ENCODE measurements at regions not wholly inside any gene's neighbourhood (a gene's known extent, or its start where the extent isn't known, plus 50 kb on each side); places are given as distances from the start of the nearest gene placed in this dataset.

DNA sequence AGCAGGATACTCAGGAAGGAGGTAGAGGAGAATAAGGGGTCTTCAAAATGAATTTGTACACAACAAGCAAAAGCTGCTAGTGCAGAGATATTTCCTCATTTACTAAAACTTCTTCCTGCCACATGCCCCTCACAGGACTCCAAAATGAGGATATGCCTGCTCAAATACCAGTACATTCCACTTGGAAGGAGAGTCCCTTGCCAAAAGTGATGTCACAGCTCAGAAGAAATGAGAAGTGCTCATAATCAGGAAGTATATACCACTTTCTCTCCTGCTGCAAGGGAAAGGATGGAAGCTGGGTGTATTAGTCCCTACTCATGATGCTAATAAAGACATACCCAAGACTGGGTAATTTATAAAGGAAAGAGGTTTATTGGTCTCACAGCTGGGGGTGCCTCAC is 87.7 kb upstream of the FSHR start:
- DNase-seq: no peak

DNA sequence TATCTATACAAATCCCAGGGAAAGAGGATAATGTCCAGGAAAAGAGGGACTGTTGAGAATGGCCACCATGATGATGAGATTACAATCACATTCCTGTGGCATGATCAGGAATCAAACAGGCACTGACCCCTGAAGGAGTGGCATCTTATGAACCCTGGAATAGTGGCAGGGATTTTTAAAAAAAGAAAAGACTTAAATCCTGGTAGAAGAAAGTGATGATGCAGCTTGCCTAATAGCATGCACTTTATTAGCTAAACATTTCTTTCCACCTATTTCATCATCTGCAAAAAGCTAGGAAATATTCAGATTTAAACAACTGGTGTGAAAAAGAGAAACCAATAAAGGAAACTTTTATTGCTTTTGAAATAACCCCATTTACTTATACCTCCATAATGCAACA is 87.2 kb upstream of the FSHR start:
- DNase-seq: no peak

DNA sequence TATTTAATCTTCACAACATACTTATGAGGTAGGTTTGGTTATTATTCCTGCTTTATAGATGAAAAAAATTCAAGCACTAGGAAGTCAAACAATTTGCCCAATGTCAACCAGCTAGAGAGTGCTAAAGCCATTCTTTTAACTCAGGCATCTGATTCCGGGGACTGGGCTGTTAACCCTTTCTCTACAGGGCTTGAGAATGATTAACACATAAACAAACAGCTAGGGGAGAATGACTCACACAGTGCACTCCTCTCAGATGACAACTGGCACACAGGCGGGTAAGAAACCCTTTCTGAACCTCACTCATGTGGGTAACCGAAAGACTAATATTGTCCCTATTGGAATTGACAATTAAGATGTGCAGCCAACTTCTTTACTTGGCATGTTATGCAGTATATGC is 86.3 kb upstream of the FSHR start:
- DNase-seq: no peak

DNA sequence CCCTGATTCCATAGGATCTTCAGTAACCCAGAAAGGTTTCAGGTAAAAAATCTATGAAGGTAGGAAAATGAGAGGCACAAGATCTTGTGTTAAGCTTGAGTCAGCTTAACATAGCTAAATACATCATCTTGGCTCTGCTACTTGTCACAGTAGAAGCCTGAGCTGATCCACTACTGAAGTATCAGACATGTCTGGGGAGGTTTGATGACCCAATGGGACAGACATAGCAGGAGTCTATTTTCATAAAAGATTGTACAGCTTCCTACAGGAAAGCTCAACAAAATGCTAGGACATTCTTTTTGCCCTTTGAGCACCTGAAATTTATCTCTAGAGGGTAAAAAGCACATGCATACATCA is 84.3 kb upstream of the FSHR start:
- DNase-seq: no peak

DNA sequence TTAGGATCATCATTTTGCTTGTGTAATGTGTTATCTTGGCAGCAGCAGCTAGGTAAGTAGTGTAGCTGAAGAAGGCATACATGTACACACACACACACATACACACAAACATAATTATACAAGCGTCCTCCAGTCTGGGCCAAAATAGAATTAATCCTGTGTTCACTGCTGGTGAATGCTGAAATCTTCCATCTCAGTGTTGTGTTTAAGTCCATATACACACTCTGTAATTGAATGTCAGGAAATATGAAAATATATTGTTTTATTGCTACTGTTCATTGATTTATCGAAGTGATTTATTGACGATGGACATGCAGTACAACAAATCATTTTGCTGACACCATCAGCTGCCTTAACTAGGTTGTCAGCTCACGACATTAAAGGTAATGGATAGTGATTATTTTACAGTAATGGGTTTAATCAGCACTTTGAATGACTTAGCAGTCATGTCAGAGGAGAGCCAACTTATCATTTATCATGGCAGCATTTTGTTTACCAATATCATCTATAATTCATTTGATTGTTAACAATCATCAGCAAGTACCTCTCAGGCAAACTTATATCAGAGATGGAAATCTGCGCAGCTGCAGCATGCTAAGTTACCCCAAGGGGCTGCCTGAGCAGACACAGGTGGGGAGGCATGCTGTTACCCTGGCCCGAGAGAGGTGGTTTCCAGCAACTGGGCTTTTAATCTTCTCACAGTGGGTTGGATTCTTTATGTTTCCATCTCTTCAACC is 83.7 kb upstream of the FSHR start:
- no peak for DNase-seq

DNA sequence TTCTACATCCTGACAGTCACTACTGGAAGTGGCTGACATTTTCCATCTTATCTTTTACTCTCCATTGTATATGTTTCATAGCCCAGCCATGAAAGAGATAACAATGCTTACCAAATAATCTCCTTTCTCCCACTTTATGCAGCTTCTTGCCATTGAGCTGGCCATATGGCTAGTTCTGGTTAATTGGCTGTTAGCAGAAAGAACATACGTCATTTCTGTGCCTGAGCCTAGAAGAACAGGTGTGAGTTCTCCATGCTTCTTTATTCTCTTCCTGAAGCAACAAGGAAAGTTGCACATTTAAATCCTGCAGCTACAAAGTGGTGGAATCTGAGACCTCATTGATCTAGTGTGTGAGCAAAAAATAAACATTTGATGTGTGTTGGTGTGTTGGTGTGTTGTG is 82.0 kb upstream of the FSHR start:
- DNase-seq: no peak

DNA sequence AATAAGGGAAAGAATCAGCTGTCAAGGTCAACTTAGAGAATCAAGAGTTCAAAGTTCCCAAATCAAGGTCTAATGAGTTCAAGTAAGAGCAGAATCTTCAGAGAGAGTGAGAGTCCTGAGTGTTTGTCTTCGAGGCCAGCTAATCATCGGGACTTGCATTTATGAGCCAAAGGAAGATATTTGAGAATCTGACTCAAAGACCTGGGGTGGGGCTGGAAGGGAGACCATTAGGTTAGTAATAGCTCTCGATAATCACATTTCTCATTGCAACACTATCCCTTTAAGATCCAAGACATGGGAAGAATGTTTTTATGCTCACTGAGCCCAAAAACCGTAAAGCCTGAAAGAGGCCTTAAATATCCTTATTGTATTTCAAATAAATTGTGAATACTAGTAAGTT is 72.0 kb upstream of the FSHR start:
- no peak for DNase-seq

DNA sequence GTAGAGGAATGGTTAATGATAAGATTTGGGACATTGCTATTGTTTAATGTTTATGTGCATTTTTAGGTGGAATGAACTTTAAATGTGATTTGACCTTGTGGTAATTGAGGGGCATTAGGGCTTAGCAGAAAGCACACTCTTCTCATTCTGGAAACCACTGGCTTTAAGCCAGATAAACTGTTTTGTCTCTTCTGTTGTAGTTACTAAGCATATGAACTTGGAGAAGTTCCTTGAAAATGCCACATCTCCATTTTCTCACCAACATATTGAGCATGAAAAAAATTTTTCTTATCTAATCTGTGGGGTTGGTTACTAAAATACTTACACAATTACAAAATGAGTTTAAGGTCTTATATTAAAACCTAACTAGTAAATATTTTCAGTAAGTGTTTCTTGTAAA is 70.8 kb upstream of the FSHR start:
- DNase-seq: no peak

DNA sequence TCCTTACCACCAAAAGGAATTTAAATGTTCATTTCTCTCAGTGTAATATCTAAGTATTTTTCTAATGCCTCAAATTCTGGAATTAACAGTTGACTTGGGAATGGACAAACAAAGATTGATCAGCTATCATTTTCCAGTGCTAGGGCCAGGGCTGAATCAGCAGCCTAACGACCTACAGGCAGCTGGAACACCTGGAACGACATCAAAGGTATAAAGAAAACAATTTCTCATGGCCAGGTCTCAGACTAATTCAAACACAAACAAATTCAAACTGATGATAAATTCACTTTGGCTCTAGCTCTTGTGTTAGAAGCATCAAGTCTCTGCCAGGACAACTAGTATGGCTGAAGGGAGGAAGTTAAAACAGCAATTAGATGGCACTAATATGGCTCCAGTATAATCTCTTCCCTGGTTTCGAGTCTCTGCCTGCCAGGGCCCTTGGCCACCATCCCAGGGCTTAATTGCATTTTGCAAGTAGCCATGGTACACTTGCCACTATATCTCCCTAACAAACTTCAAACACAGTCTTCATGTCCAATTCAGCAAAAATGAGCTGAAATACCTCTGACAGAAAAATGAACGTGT is 70.2 kb upstream of the FSHR start:
- DNase-seq: no peak

DNA sequence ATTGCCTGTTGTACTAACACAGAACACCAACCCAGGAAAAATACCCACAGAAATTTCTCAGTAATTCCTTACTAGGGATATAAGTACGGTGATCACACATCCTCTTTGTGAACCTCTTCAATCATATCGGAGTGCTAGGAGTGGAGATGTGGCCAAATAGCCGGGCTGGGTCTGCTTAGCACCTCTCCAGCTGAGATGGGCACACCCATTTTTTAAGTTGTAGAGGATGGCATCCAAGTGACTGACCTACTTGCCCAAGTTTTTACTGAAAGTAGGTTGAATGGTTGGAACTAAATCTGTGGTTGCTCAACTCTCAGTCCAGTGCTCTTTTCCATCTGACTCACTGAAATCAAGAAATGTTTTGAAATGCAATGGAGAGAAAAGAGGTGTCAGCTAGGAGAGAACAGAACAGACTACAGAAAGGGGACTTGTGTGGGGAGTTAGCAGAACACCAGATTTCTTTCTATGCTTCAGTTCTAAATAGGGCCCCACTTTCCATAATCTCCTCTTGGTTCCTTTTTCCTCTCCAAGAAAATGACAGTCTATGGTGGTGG is 68.7 kb upstream of the FSHR start:
- no peak for DNase-seq

DNA sequence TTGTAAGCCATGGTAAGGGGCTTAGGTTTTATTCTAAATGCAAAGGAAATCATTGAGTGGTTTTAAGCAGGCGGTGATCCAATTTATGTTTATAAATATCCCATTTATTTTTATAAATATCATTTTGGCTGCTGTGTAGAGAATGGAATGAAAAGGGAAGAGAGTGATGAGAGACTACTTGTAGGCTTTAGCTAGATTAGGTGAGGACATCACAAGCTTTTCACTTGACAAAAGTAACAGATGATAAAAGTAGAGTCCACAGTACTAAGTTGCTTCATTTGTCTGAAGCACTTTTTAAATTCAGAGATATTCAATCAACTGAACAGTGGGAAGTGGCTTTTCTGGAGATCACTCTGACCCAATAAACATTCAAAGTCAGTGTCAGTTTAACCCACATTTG is 65.4 kb upstream of the FSHR start:
- no peak for DNase-seq

DNA sequence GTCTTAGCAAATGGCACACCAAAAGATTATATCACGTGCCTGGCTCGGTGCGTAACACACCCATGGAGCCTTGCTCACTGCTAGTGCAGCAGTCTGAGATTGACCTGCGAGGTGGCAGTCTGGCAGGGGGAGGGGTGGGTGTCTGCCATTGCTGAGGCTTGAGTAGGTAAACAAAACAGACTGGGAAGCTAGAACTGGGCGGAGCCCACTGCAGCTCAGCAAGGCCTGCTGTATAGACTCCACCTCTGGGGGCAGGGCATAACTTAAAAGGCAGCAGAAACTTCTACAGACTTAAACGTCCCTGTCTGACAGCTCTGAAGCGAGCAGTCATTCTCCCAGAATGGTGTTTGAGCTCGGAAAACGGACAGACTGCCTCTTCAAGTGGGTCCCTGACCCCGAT is 55.9 kb upstream of the FSHR start:
- no peak for DNase-seq

DNA sequence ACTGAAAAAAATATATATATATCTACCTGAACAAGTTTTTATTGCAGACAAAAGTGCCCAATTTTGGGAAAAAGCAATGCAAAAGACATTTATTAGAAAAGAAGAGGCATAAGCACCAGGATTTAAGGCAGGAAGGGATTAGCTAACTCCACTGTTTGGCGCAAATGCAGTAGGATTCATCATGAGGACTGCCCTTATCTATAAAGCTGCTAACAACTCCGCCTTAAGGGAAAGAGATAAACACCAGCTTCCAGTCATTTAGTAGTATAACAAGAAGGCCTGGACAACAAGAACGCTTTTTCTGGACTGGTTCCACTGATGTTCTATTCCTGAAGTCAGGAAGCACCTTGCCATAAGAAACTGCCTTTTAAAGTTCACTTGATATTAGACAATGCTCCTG is 52.9 kb upstream of the FSHR start:
- no peak for DNase-seq
